ENCODE measurements at regions not wholly inside any gene's neighbourhood (a gene's known extent, or its start where the extent isn't known, plus 50 kb on each side); places are given as distances from the start of the nearest gene placed in this dataset.

GRCh38 chr11:80455818-80456217 lies 1015.0 kb upstream of the TENM4 start:
- no peak for DNase-seq

GRCh38 chr11:80451105-80451504 lies 1010.3 kb upstream of the TENM4 start:
- DNase-seq = no peak

GRCh38 chr11:80448709-80449108 lies 1007.9 kb upstream of the TENM4 start:
- DNase-seq = no peak

GRCh38 chr11:80443177-80443576 lies 1002.3 kb upstream of the TENM4 start:
- DNase-seq = no peak

GRCh38 chr11:80441821-80442220 lies 1001.0 kb upstream of the TENM4 start:
- no peak for DNase-seq

GRCh38 chr11:80440835-80441234 lies 1000.0 kb upstream of the TENM4 start:
- DNase-seq = no peak

GRCh38 chr11:80436547-80436946 lies 995.7 kb upstream of the TENM4 start:
- peak; percentile 12 for DNase-seq

- no peak for DNase-seq
These were observed 994.5 kb upstream of the TENM4 start for GRCh38 chr11:80435345-80435744.

- peak; percentile 46 for DNase-seq
These were observed 991.2 kb upstream of the TENM4 start for GRCh38 chr11:80432057-80432456.

GRCh38 chr11:80424012-80424695 lies 983.3 kb upstream of the TENM4 start:
- DNase-seq = no peak

GRCh38 chr11:80420374-80420773 lies 979.5 kb upstream of the TENM4 start:
- no peak for DNase-seq

- DNase-seq = no peak
These were observed 976.9 kb upstream of the TENM4 start for GRCh38 chr11:80417681-80418080.

GRCh38 chr11:80415580-80415979 lies 974.8 kb upstream of the TENM4 start:
- no peak for DNase-seq

GRCh38 chr11:80414181-80415165 lies 973.6 kb upstream of the TENM4 start:
- no peak for DNase-seq

GRCh38 chr11:80412604-80413003 lies 971.8 kb upstream of the TENM4 start:
- DNase-seq = no peak

- no peak for DNase-seq
These were observed 952.4 kb upstream of the TENM4 start for GRCh38 chr11:80393210-80393609.

GRCh38 chr11:80390505-80390904 lies 949.7 kb upstream of the TENM4 start:
- DNase-seq = no peak

- no peak for DNase-seq
These were observed 947.7 kb upstream of the TENM4 start for GRCh38 chr11:80388536-80388935.

- DNase-seq = no peak
These were observed 947.3 kb upstream of the TENM4 start for GRCh38 chr11:80388130-80388529.

- no peak for DNase-seq
These were observed 942.8 kb upstream of the TENM4 start for GRCh38 chr11:80383655-80384054.

- DNase-seq = peak; percentile 94
These were observed 938.9 kb upstream of the TENM4 start for GRCh38 chr11:80379620-80380278.

- no peak for DNase-seq
These were observed 931.1 kb upstream of the TENM4 start for GRCh38 chr11:80371931-80372330.

- DNase-seq = no peak
These were observed 925.1 kb upstream of the TENM4 start for GRCh38 chr11:80365980-80366379.
